ENCODE measurements at regions not wholly inside any gene's neighbourhood (a gene's known extent, or its start where the extent isn't known, plus 50 kb on each side); places are given as distances from the start of the nearest gene placed in this dataset.

GRCh38 chr2:193985272-193985671 lies 1671.8 kb upstream of the SLC39A10 start:
- POLR2A ChIA-PET (ENCODE audit: partially characterized antibody): no interaction called here
- Histone ChIP-seq H3K23me2 (ENCODE audit: low read depth, low read length) (no peaks in the 10 kb centered on the region), H3K79me2 (ENCODE audit: control insufficient read depth in 1 of 2, insufficient read depth in 2 of 2, low read length in 2 of 2) (no peaks in the 10 kb centered on the region), H3K4me1 (replicated peaks in 1 of 4; ENCODE audit: control insufficient read depth in 3 of 4, insufficient read depth in 4 of 4, low read length in 3 of 4) (peaks cover 0 to 2% (median 0%) of the 10 kb centered on the region in 4 experiments; a peak in 2 of 7 replicates), H2BK12ac (ENCODE audit: low read depth, low read length) (no peak overlapping the region), H3K9me3 (ENCODE audit: insufficient read depth in 2 of 2, low read depth in 1 of 2, low read length in 1 of 2) (no peaks in the 10 kb centered on the region), H3K4ac (replicated peaks; ENCODE audit: insufficient read length, low read depth, low read length) (no peak overlapping the region), H2BK15ac (ENCODE audit: low read length) (no peak overlapping the region), H3K4me3 (ENCODE audit: extremely low read depth in 1 of 4, insufficient read depth in 2 of 4, low read depth in 3 of 4, low read length in 4 of 4) (no peak overlapping the region), H3K27me3 (replicated peaks in 1 of 4; ENCODE audit: control insufficient read depth in 3 of 4, extremely low read depth in 1 of 4, insufficient read depth in 3 of 4, low read length in 3 of 4) (no peaks in the 10 kb centered on the region), H4K20me1 (replicated peaks in 1 of 2; ENCODE audit: control insufficient read depth in 1 of 2, insufficient read depth in 2 of 2, low read length in 2 of 2) (no peaks in the 10 kb centered on the region), H3K56ac (replicated peaks; ENCODE audit: insufficient read length, low read depth, low read length) (no peak overlapping the region), H2AFZ (ENCODE audit: low read length) (no peak overlapping the region), H2AK5ac (ENCODE audit: low read depth, low read length) (no peak overlapping the region), H2BK20ac (ENCODE audit: low read length) (no peak overlapping the region), H2BK120ac (replicated peaks; ENCODE audit: low read depth, low read length) (no peak overlapping the region), H3K4me2 (ENCODE audit: insufficient read depth in 1 of 2, low read depth in 2 of 2, low read length in 2 of 2) (no peak overlapping the region), H2BK5ac (ENCODE audit: low read depth, low read length) (no peak overlapping the region), H3K79me1 (ENCODE audit: low read depth, low read length) (no peaks in the 10 kb centered on the region), H3K36me3 (ENCODE audit: control insufficient read depth in 2 of 4, insufficient read depth in 4 of 4, low read length in 3 of 4) (no peaks in the 10 kb centered on the region), H4K8ac (ENCODE audit: extremely low read depth, insufficient read depth, low read length) (no peak overlapping the region), H3K27ac (ENCODE audit: low read depth, low read length) (no peak overlapping the region), H4K5ac (ENCODE audit: insufficient read length, low read depth, low read length) (no peak overlapping the region), H3K14ac (ENCODE audit: insufficient read length) (no peak overlapping the region), H3K9ac (replicated peaks in 1 of 4; ENCODE audit: extremely low read depth in 1 of 4, low read depth in 3 of 4, low read length in 3 of 4) (no peak overlapping the region), H3K23ac (ENCODE audit: insufficient read length) (no peak overlapping the region), H3K18ac (ENCODE audit: extremely low read depth, low read length) (no peak overlapping the region), H4K91ac (replicated peaks; ENCODE audit: insufficient read length, low read length) (no peak overlapping the region)
- no peak for FAIRE-seq
- CTCF ChIA-PET (ENCODE audit: partially characterized antibody): no interaction called here
- 86% methylated on average over 2 of the region's 2 CpGs; no CpG with 5 or more reads in 1 of the 2 experiments for WGBS, 2 experiments (ENCODE audit: extremely low coverage in 1 of 2, insufficient coverage in 1 of 2, insufficient read length in 1 of 2, insufficient replicate concordance in 2 of 2, low coverage in 1 of 2, low lambda C conversion rate in 2 of 2, missing lambda C conversion rate in 1 of 2)
- DNase-seq (ENCODE audit: low read depth in 1 of 2, low spot score in 2 of 2): no peak
- TF ChIP-seq EGR1 (IDR thresholded peaks at IDR 0.05; ENCODE audit: borderline replicate concordance, low read depth, low read length) (no peak), E2F6 (IDR thresholded peaks at IDR 0.05) (no peak), HDAC6 (IDR thresholded peaks at IDR 0.05; ENCODE audit: low read depth, low read length) (no peak), HDAC2 (IDR thresholded peaks at IDR 0.05; ENCODE audit: borderline replicate concordance in 1 of 2, low read depth in 2 of 2, low read length in 2 of 2) (no peak), BRCA1 (IDR thresholded peaks at IDR 0.05; ENCODE audit: low read depth, low read length) (no peak)
